ENCODE measurements at regions not wholly inside any gene's neighbourhood (a gene's known extent, or its start where the extent isn't known, plus 50 kb on each side); places are given as distances from the start of the nearest gene placed in this dataset.

DNA sequence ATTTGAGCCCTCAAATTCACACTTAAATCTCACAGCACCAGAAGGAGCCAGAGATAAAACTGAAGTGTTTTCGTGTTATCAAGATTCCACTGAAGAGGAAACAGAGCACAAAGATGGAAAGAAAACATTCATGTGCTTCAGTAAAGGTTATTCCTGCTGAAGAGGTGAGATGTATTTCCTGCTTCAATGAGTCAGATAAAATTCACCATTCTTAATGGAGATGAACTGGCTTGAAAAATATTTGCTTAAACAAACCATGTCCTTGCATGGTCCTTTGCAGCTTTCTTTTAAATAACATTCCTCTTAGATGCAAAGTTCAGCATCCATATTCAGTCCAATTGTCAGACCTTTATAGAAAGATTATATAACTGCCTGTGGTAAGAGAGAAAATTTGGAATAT lies 294.2 kb downstream of the IPMK start:
- no peak for TF ChIP-seq ZNF274 (IDR thresholded peaks at IDR 0.05; ENCODE audit: low read depth, low read length)
- no peak overlapping the region for H3K4me3 ChIP-seq (ENCODE audit: low read length)

DNA sequence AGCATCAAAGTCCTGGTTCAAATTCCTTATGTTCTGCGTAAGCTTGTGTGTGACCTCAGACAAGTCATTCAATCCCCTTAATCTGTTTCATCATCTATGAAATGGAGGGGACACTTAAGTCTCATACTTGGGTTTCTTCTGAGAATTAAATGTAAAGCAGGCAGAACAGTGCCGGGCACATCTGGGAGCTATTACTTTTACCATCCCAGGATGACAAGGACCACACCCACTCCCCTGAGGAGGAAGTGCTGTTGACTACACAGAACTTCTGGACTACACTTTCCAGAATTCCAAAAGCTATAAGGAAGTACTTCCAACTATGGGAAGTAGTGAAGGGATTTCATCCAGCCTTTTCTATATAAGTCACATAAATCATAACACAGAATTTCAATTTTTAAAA lies 294.9 kb downstream of the IPMK start:
- H3K4me3 ChIP-seq (ENCODE audit: low read length) = no peak overlapping the region
- no peak for TF ChIP-seq ZNF274 (IDR thresholded peaks at IDR 0.05; ENCODE audit: low read depth, low read length)

DNA sequence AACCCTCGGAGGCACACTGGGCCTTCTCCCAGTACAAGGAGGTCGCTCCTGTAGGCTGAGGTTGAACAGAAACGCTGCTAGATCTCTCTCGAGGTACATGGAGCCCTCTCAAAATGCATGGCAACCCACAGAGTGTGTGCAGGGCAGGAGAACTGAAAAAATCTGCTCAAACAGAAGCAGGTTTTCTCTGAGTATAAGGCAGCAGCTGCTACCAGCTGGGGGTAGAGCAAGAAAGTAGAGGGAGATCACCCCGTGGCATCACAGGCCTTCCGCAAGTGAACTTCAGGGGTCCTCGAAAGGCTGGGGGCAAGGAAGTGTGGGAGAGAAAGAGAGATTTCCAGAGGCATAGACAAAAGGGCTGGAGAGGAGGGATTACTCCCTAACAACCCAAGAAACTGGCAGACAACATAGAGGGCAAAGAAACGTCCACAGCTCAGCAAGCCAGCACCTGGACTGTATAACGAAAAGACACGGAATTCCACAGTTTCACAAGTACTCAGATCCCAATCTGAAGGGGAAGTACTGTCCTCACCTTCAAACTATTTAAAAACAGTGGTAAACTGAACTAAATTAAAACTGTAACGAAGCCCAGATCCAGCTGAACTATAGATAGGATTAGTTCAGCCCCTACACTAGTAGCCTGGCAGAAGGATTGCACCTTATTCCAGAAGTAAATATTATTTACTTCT lies 299.2 kb downstream of the IPMK start:
- no peak overlapping the region for H3K4me3 ChIP-seq (ENCODE audit: low read length)
- TF ChIP-seq ZNF274 (IDR thresholded peaks at IDR 0.05; ENCODE audit: low read depth, low read length) = no peak

DNA sequence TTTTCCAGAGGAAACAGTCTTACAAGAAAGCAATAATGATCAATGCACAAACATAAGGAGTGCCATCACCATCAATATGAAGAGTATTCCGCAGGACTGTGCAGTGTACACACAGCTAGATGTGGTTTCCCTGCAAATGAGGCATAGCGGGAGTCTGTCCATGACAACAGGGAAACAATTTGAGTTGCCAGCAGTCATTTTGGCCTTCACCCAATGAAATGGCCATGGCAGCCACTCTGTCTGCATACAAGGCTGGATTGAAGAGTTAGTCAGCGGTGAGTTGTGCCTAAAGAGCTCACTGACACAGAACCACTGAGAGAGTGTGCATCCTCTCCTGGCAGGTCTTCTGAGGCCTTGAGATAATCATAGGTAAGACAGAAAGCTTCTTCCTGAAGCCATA lies 303.3 kb downstream of the IPMK start:
- TF ChIP-seq ZNF274 (IDR thresholded peaks at IDR 0.05; ENCODE audit: low read depth, low read length) = no peak
- no peak overlapping the region for H3K4me3 ChIP-seq (ENCODE audit: low read length)

DNA sequence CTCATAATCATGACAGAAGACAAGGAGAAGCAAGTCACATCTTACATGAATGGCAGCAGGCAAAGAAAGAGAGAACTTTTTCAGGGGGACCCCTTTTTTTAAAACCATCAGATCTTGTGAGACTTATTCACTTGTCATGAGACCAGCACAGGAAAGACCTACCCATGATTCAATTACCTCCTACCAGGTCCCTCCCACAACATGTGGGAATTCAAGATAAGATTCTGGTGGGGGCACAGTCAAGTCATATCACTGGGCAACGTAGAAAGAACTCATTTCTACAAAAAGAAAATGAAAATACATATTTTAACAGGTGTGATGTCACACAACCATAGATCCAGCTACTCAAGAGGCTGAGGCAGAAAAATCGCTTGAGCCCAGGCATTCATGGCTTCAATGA lies 304.1 kb downstream of the IPMK start:
- H3K4me3 ChIP-seq (ENCODE audit: low read length) = no peak overlapping the region
- no peak for TF ChIP-seq ZNF274 (IDR thresholded peaks at IDR 0.05; ENCODE audit: low read depth, low read length)

DNA sequence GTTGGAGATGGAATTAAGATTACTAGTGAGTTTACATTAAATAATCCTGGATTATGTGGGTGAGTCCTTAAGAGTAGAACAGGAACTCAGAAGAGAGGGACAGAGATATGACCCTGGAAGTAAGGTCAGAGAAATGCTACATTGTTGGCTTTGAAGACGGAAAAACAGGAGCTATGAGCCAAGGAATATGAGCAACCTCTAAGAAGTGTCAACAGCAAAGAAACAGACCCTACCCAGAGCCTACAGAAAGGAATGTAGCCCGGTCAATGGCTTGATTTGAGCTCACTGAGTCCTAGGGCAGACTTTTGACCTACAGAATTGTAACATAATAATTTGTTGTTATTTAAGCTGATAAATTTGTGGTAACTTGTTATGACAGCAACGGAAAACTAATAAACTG lies 304.9 kb downstream of the IPMK start:
- TF ChIP-seq ZNF274 (IDR thresholded peaks at IDR 0.05; ENCODE audit: low read depth, low read length) = no peak
- H3K4me3 ChIP-seq (ENCODE audit: low read length) = no peak overlapping the region

DNA sequence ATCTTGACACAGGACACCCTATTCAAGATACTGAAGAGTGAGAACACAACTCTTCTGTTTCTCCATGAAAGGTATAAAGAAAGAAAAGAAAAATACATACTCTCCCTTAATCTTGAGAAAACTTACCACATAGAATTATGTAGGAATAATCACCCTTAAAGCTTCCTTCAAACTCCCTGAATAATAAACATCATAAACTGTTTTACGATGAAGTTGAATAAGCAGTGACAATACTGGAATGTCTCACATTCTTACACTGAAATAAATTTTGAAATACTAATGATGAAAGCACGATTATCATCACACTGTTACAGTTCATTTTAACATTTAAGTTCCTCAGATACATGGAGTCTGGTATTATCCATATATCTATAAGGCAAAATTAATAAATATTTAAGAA lies 306.2 kb downstream of the IPMK start:
- no peak for TF ChIP-seq ZNF274 (IDR thresholded peaks at IDR 0.05; ENCODE audit: low read depth, low read length)
- no peak overlapping the region for H3K4me3 ChIP-seq (ENCODE audit: low read length)

DNA sequence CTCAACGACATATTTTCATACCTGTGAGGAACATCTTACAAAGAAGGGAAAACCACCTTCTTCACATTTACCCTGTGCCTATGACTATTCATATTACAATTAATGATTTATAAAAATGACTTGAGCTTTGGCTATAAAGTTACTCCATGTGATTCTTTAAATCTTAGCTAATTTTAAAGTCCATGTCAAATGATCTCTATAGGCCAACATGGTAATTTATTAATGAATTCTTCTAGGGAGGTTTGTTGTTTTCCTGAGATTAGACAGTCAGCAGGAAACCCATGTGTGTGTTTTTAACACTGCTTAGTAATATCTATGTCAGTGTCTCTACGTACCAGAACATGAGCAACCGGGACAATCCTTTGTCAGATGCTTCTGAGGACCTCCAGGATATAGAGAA lies 307.3 kb downstream of the IPMK start:
- no peak overlapping the region for H3K4me3 ChIP-seq (ENCODE audit: low read length)
- TF ChIP-seq ZNF274 (IDR thresholded peaks at IDR 0.05; ENCODE audit: low read depth, low read length) = no peak

DNA sequence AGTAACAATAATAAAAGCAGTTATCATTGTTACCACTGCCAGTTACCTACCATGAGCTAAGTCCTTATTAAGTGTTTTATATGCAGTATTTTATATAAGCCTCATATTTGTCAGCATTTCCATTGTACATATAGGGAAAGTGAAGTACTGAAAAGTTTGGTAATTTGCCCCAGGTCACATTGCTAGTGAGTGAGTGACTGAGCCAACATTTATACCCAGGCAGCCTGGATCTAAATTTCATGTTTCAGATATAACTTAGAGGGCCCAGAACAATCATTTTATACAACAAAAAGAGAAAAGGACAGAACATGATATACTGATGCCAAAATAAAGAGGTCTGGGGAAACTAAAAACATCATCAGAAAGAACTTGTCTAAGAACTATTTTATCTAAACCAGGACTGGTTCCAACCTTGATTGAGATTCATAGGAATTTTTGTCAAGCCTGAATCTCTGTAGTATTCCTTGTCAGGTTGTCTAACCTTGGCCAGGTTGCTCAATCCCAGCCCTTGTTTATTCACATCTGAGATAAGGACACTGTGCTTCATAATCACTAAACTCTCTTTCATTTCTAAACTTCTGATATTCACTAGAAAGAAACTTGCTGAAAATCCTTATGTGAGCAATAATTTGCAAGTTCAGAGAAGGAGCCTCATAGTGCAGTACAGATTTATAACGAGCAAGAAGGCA lies 308.2 kb downstream of the IPMK start:
- TF ChIP-seq ZNF274 (IDR thresholded peaks at IDR 0.05; ENCODE audit: low read depth, low read length) = no peak
- H3K4me3 ChIP-seq (ENCODE audit: low read length) = no peak overlapping the region

DNA sequence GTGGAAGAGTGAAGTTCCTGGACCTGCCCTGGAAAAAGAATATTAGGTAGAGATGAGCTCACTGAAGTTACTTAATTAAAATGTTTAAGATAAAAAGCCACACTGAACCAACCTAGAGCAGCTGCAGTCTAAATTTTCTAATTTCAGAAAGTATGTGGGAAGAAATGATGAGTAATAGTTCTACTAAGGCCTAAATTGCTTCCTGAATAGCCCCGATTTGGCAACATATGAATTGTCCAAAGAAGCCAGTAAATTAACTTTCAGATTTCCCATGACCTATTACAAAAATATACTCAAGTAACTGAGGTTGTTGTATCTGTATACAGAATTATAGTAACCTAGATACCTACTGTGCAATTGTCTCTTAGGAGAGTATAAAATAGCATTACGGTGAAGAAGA lies 312.6 kb downstream of the IPMK start:
- TF ChIP-seq ZNF274 (IDR thresholded peaks at IDR 0.05; ENCODE audit: low read depth, low read length) = no peak
- no peak overlapping the region for H3K4me3 ChIP-seq (ENCODE audit: low read length)

DNA sequence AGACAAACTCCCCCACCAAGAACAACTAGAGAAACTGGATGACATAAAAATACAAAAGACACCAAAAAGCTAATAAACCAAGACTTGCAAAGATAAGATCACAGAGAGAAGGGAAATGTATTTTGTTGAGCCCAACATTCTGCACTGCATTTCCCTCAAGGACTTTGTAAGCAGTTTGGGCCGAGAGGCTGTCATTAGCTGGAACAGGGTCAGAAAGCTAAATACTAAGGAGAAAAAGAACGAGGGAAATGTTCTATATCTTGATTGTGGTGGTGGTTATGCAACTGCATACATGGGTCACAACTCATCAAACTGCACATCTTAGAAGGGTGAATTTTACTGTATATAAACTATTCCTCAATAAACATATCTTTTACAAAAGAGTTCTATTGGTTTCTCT lies 315.0 kb downstream of the IPMK start:
- H3K4me3 ChIP-seq (ENCODE audit: low read length) = no peak overlapping the region
- no peak for TF ChIP-seq ZNF274 (IDR thresholded peaks at IDR 0.05; ENCODE audit: low read depth, low read length)

DNA sequence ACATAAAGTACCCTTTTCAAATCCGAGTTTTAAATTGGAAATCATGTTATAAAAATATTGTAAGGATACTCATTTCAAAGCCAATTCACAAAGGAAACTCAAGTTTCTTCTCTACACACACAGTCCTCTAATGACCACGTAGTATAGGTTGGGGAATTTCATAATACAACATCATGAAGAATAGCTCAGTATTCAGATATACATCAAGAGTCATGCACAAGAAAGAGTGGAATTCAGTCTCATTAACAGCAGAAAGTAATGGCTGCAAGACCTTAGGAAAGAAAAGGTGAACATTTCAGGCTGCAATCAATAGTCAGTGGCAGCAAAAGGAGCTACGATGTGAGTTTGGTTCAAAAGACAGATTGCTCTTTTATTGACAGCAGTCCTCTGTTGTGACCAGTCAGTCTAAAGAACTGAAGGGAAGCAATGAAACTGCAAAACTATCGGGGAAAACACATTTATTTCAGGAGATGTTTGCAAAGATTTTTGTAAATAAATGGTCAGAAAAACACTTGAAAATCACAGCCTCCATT lies 317.2 kb downstream of the IPMK start:
- no peak overlapping the region for H3K4me3 ChIP-seq (ENCODE audit: low read length)
- TF ChIP-seq ZNF274 (IDR thresholded peaks at IDR 0.05; ENCODE audit: low read depth, low read length) = no peak

DNA sequence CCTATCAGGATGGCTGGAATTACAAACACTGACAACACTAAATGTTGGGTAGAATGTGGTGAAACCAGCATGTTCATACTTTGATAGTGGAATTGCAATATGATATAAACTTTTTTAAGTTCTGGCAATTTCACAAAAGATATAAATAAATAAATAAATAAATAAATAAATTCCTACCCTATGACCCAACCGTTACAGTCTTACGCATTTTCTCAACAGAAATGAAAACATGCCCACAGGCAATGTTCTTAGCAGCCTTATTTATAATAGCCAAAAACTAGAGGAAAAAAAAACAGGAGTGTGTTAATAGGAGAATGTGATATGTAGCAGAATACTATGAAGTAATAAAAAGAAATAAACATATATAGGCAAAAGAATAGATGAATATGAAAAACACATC lies 318.9 kb downstream of the IPMK start:
- H3K4me3 ChIP-seq (ENCODE audit: low read length) = no peak overlapping the region
- TF ChIP-seq ZNF274 (IDR thresholded peaks at IDR 0.05; ENCODE audit: low read depth, low read length) = no peak

DNA sequence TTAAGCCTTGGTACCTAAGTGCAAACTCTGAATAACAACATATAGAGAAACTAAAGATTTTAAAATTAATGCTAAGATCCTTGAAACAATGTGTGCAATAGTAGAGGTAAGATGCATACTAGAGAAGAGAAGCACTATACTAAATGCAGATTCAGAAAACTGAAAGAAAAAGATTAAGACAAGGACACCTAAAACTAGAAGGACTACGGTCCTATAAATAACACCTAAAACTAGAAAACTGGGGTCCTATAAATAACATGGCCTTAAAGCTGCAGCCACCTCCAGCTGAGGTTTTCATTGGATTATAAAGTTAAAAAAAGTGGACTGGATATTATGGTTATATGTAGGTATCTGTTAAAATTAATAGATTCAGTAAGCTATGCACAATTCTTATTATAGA lies 320.9 kb downstream of the IPMK start:
- no peak overlapping the region for H3K4me3 ChIP-seq (ENCODE audit: low read length)
- no peak for TF ChIP-seq ZNF274 (IDR thresholded peaks at IDR 0.05; ENCODE audit: low read depth, low read length)

DNA sequence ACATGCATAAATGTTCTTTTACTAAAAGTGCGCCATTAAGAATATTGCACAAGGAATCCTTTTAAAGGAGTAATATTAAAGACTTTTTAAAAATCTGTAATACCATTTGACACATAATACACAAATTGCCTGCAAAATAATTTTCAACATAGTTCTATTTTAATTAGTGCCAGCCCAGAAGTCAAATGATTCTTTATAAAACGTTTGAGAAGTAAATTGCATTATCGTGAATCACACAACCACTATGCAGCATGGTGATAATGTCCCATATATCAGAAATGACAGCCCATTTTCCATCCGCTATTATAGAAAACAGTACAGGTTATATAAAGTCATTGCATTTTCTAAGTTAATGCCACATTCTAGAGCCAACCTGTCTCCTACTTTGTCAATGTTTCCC lies 324.0 kb downstream of the IPMK start:
- no peak overlapping the region for H3K4me3 ChIP-seq (ENCODE audit: low read length)
- no peak for TF ChIP-seq ZNF274 (IDR thresholded peaks at IDR 0.05; ENCODE audit: low read depth, low read length)

Data from GM08714 (cell line).